Thymus (tissue), 11 donors: ENCODE measurements at regions not wholly inside any gene's neighbourhood (a gene's known extent, or its start where the extent isn't known, plus 50 kb on each side); places are given as distances from the start of the nearest gene placed in this dataset.

Experiments
- DNase-seq, 9 donors: peaks; one replicate each; pipeline ENCODE4 v3.0.0-alpha.2; 2013; ENCODE audit warnings: low spot score in 9 of 9, low read depth in 6 of 9, missing footprints in 1 of 9
- H3K27ac ChIP-seq, 2 donors: one replicate each; pipeline ENCODE4 v1.5.1; 2013; ENCODE audit warnings: control low read depth in 1 of 2, low read depth in 1 of 2, low read length in 1 of 2, mild to moderate bottlenecking in 1 of 2, moderate library complexity in 1 of 2
- H3K27me3 ChIP-seq, 2 donors: one replicate each; pipeline ENCODE4 v1.5.1; 2013; ENCODE audit warnings: low read length in 1 of 2; ENCODE audit not compliant: control insufficient read depth in 2 of 2, insufficient read depth in 1 of 2
- H3K36me3 ChIP-seq, 2 donors: one replicate each; pipeline ENCODE4 v1.5.1; 2013; ENCODE audit warnings: low read length in 1 of 2, mild to moderate bottlenecking in 1 of 2, moderate library complexity in 1 of 2; ENCODE audit not compliant: control insufficient read depth in 2 of 2, insufficient read depth in 2 of 2
- H3K4me1 ChIP-seq, 2 donors: one replicate each; pipeline ENCODE4 v1.5.1; 2013; ENCODE audit warnings: low read length in 2 of 2; ENCODE audit not compliant: control insufficient read depth in 2 of 2, insufficient read depth in 2 of 2
- H3K4me3 ChIP-seq, 2 donors: one replicate each; pipeline ENCODE4 v1.5.1; 2013; ENCODE audit warnings: low read length in 2 of 2, control low read depth in 1 of 2, mild to moderate bottlenecking in 1 of 2
- H3K9me3 ChIP-seq, 2 donors: one replicate each; pipeline ENCODE4 v1.5.1; 2013; ENCODE audit warnings: low read length in 1 of 2, mild to moderate bottlenecking in 1 of 2; ENCODE audit not compliant: control insufficient read depth in 2 of 2, insufficient read depth in 1 of 2
- WGBS: extraction: QIAGEN DNeasy Blood & Tissue Kit; methylation state at CpG from one replicate; pipeline ENCODE4 v1.1.7; 2013; 5-methylcytosine and 5-hydroxymethylcytosine counted together
- donor health status: healthy.

GRCh38 chr10:33722067-33722466 is 387.6 kb upstream of the NRP1 start:
- Histone ChIP-seq H3K4me1 (no peaks in the 10 kb centered on the region), H3K27me3 (no peaks in the 10 kb centered on the region), H3K27ac (no peak overlapping the region), H3K4me3 (no peak overlapping the region), H3K9me3 (no peaks in the 10 kb centered on the region), H3K36me3 (no peaks in the 10 kb centered on the region)
- DNase-seq: no peak
- WGBS: 83% methylated on average over 3 of the region's 3 CpGs

DNA sequence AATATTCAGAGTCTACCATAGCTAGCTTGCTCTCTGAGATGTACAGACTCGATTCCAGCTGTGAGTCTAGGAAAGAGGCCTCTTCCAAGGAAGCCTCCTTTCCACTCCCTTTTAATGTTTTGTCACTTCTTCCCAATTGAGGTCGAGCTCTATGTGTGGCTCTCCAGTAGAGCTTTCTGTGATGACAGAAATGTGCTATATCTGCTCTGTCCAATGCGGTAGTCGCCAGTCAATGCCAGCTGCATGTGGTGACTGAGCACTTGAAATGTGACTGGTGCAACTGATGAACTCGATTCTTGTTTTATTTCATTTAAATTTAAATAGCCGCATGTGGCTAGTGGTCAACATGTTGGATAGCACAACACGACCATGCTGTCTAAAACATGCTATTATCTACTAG is 387.0 kb upstream of the NRP1 start:
- H3K27me3 ChIP-seq: no peaks in the 10 kb centered on the region
- no peak overlapping the region for H3K27ac ChIP-seq
- H3K9me3 ChIP-seq: no peaks in the 10 kb centered on the region
- no peaks in the 10 kb centered on the region for H3K4me1 ChIP-seq
- H3K36me3 ChIP-seq: no peaks in the 10 kb centered on the region
- 88% methylated on average over 7 of the region's 7 CpGs for WGBS
- no peak overlapping the region for H3K4me3 ChIP-seq
- no peak for DNase-seq

DNA sequence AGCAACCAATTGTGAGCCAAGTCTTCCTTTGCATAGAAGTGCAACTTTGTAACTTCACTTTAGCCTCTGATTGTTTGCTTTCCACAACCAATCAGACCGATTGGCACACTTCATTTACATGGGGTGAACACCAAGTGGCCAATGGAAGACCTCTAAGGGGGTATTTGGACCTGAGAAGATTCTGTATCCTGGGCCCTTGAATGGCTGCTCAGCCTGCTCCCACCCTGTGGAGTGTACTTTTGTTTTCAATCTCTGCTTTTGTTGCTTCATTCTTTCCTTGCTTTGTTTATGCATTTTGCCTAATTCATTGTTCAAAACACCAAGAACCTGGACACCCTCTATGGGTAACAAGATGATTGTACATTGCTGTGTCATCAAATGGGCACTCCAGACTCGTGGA is 385.7 kb upstream of the NRP1 start:
- Histone ChIP-seq H3K27me3 (no peaks in the 10 kb centered on the region), H3K9me3 (no peaks in the 10 kb centered on the region), H3K36me3 (no peaks in the 10 kb centered on the region), H3K27ac (no peak overlapping the region), H3K4me1 (no peaks in the 10 kb centered on the region), H3K4me3 (no peak overlapping the region)
- no peak for DNase-seq
- WGBS: 91% methylated on average over 2 of the region's 2 CpGs

DNA sequence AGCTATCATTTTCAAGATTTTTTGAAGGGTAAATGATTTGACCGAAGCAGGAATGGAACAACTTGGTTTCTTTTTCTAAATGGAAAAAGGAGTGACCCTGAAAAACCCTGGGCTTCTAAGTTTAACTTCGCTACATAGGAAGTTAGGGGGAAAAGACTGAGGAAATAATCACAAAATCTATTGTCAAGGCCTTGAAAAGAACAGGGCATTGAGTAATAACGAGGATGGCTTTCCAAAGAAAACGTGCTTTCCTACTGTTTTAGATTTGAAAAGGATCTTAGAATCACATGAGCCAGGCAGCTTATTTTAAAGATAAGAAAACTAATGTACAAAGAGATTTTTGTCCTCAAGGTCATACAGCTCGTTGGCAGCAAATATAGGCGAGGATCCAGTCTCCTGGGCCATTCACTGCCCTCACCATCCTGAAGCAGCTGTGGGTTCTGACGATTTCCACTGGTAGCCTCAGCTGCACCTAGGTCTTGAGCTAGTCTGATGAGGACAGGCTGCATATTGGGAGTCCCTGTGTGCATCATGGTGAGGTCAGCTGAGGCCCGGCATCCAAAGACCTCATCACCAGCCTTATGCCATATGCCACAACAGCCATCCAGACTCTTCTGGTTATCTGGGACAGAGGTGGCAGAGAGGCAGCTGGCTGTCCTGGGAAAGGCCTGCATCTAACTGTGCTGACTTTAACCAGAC is 384.7 kb upstream of the NRP1 start:
- no peaks in the 10 kb centered on the region for H3K27me3 ChIP-seq
- no peaks in the 10 kb centered on the region for H3K9me3 ChIP-seq
- WGBS: 92% methylated on average over 8 of the region's 8 CpGs
- DNase-seq: no peak
- H3K27ac ChIP-seq: no peak overlapping the region
- no peak overlapping the region for H3K4me3 ChIP-seq
- H3K36me3 ChIP-seq: no peaks in the 10 kb centered on the region
- no peaks in the 10 kb centered on the region for H3K4me1 ChIP-seq

DNA sequence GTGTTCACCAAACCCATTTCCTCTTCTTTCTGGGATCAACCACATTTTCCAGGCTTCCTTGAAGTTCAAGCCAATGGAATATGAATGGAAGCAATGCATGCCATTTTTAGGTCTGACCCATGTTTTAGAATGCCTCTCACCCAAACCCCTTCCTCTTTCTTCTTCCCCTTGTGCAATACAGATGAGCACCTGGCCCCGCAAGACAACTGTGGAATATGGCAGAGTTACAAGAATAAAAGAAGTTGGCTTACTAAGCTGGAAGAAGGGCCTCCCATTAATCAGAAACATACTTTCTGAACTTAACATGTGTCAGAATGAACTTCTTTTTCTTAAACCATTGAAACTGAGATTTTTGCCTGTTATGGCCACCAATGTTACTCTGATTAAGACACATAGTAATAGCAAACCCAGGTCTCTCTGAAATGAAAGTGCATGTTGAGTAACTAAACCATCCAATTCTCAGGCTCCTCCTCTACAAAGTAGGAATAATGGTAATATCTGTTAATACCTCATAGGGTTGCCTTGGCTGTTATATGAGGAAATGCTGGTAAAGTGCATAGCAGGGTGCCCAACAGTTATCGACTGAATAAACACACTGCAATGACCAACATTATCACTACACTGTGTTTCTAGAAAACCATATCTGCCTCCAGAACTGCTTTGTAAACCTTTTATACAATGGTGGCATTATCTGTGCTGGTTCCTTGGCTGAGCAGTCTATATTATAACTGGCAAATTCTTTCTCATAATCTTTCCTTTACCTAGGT is 382.2 kb upstream of the NRP1 start:
- Histone ChIP-seq H3K36me3 (no peaks in the 10 kb centered on the region), H3K27ac (no peak overlapping the region)
- WGBS: 78% methylated on average over 2 of the region's 2 CpGs

GRCh38 chr10:33715303-33715975 is 381.0 kb upstream of the NRP1 start:
- Histone ChIP-seq H3K4me3 (no peak overlapping the region), H3K36me3 (no peaks in the 10 kb centered on the region), H3K27ac (no peak overlapping the region), H3K9me3 (no peaks in the 10 kb centered on the region), H3K4me1 (no peaks in the 10 kb centered on the region), H3K27me3 (no peaks in the 10 kb centered on the region)
- 49% methylated on average over 16 of the region's 16 CpGs for WGBS
- DNase-seq: no peak

More for the DNA sequence above, 382.2 kb upstream of the NRP1 start:
- no peaks in the 10 kb centered on the region for H3K4me1 ChIP-seq
- DNase-seq: no peak
- H3K4me3 ChIP-seq: no peak overlapping the region
- no peaks in the 10 kb centered on the region for H3K9me3 ChIP-seq
- H3K27me3 ChIP-seq: no peaks in the 10 kb centered on the region

DNA sequence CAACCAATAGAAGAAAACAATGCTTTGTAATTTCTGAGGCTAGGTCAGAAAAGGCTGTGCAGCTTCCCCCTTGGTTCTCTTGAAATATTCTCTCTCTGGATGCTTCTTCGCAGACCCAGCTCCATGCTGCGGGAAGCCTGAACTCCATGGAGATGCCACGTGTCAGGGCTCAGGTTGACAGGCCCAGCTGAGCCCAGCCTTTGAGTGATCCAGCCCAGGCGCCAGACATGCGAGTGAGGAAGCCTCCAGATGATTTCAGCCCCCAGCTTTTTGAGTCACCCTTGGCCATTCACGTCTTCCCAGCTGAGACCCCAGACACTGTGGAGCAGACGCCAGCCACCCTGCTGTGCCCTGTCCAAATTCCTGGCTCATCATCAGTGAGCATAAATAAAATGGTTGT is 378.4 kb upstream of the NRP1 start:
- no peak for DNase-seq
- Histone ChIP-seq H3K4me1 (no peaks in the 10 kb centered on the region), H3K4me3 (no peak overlapping the region), H3K36me3 (no peaks in the 10 kb centered on the region), H3K9me3 (no peaks in the 10 kb centered on the region), H3K27me3 (no peaks in the 10 kb centered on the region), H3K27ac (no peak overlapping the region)
- 96% methylated on average over 7 of the region's 7 CpGs for WGBS

GRCh38 chr10:33710006-33710405 is 375.5 kb upstream of the NRP1 start:
- 97% methylated on average over 5 of the region's 5 CpGs for WGBS
- Histone ChIP-seq H3K27ac (no peak overlapping the region), H3K27me3 (no peaks in the 10 kb centered on the region), H3K36me3 (no peaks in the 10 kb centered on the region), H3K4me1 (no peaks in the 10 kb centered on the region), H3K9me3 (no peaks in the 10 kb centered on the region), H3K4me3 (no peak overlapping the region)
- DNase-seq: no peak

GRCh38 chr10:33709008-33709753 is 374.7 kb upstream of the NRP1 start:
- H3K9me3 ChIP-seq: no peaks in the 10 kb centered on the region
- H3K4me3 ChIP-seq: no peak overlapping the region
- 93% methylated on average over 4 of the region's 4 CpGs for WGBS
- H3K36me3 ChIP-seq: no peaks in the 10 kb centered on the region
- no peaks in the 10 kb centered on the region for H3K4me1 ChIP-seq
- no peaks in the 10 kb centered on the region for H3K27me3 ChIP-seq
- no peak overlapping the region for H3K27ac ChIP-seq
- DNase-seq: no peak
